GM18498 (cell line): ENCODE measurements at regions not wholly inside any gene's neighbourhood (a gene's known extent, or its start where the extent isn't known, plus 50 kb on each side); places are given as distances from the start of the nearest gene placed in this dataset.
"Not testable (repeated sequence)": the region's sequence is repeated elsewhere in the genome, so short reads cannot be mapped to it uniquely, and the experiment has no call there.

Experiments
- ATAC-seq: cut with Tn5 transposase; IDR thresholded peaks from one replicate; pipeline ENCODE4 v1.9.1; 2021; ENCODE audit warnings: mild to moderate bottlenecking, moderate library complexity; ENCODE audit not compliant: unreplicated experiment

GRCh38 chr6:19892260-19892659 lies 55.1 kb downstream of the ID4 start:
- no peak for ATAC-seq

DNA sequence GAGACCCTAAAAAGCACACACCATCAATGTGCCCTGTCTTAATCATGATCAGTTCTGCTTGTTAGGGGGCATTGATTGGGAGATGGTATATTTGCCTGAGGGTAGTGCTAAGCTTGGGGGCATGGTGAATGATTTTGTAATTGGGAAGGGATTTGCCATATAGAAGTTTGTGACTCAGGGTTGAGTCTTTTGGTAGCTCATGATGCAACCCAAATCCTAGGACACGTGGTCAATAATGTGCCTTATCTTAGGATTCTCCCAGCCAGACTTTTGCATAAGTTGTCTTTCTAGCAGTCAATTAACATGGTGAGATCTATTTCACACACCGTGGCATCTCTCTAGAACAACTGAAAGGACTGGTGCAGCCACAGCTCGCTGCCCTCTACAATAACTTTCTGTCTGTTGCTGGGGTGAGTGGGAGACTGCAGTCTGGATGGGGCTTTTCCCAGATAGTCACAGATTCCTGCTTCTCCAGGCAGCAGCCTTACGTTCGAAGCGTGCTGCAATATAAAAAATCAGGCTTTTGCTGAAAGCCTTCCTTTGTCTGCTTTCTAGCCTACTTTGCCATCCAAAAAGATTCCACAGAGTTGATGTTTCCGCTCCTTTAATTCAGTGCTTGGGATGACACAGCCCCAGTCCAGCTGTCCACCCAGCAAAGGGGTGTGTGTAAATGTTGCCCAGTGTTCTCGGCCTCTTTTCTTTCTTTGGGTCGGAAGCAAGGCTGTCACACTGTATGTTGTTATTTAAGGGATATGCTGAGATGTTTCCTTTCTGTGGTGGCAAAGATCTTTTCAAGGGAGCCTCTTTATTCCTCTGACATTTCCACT lies 58.9 kb downstream of the ID4 start:
- ATAC-seq = no peak

DNA sequence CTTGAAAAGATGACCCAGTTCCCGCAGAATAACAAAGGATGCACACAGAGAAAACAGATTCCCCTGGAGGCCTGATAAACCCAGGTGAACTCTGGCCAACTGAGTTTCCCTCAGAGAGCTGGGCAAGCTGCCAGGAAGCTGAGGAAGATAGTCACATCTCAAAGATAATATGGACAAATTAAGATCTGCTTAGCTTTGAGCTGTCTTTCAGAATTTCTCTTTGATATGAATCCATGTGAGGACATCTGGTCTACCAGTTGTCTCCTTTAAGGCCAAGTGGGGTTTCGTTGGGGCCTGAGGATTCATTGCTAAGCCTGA lies 59.5 kb downstream of the ID4 start:
- no peak for ATAC-seq

GRCh38 chr6:19898141-19898740 lies 61.1 kb downstream of the ID4 start:
- ATAC-seq = no peak

GRCh38 chr6:19902201-19902600 lies 65.0 kb downstream of the ID4 start:
- ATAC-seq = no peak

DNA sequence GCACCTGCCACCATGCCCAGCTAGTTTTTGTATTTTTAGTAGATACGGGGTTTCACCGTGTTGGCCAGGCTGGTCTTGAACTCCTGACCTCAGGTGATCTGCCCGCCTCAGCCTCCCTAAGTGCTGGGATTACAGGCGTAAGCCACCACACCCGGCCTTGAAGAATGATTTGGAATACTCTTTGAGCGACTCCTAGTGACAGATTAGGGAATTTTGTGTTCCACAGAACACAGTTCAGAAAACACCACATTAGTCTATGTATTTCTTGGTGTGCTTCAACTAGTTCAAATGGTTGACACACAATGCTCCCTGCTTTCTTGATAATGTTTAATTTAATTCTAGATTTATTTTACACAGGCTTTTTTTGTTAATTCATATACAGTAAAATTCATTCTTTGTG lies 67.2 kb downstream of the ID4 start:
- ATAC-seq = not testable (repeated sequence)

GRCh38 chr6:19905584-19905983 lies 68.4 kb downstream of the ID4 start:
- ATAC-seq = no peak

DNA sequence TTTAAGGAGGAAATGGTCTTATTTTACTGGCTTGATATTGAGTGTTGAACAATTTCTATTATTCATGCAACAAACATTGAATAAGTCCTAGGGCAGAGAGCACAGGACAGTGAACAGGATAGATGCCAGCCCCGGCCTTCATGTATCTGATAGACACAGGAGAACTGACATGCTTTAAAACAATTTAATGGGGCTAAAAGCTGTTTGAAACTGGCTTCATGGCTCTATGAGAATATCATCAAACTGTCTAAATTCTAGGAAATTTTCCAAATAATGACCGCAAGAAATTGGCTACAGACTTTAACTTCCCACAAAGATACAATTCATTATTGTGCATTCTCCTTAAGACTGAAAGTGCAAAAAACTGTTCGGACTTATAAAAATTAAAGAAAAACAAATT lies 69.0 kb downstream of the ID4 start:
- ATAC-seq = no peak

- ATAC-seq = no peak
Measured at GRCh38 chr6:19911223-19911622, 74.1 kb downstream of the ID4 start.

- ATAC-seq = no peak
Measured at GRCh38 chr6:19918436-19918835, 81.3 kb downstream of the ID4 start.

DNA sequence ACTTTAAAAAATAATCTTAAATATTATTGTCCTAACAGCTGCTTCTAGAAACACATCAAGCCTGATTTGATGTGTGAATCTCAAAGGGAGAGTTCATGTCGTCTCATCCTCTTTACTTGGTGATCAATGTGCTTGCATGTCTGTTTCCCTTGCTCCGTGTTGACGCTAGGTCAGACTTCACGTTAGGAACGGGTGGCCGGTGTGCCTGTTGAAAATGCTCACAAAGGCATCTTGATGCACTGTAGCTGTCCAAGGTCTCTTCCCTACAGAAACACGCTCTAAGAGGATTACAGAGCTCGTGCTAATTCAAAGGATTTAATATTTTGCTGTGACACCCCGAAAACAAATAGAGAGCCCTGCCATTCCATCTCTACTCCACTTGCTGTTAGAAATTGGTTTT lies 84.6 kb downstream of the ID4 start:
- no peak for ATAC-seq

DNA sequence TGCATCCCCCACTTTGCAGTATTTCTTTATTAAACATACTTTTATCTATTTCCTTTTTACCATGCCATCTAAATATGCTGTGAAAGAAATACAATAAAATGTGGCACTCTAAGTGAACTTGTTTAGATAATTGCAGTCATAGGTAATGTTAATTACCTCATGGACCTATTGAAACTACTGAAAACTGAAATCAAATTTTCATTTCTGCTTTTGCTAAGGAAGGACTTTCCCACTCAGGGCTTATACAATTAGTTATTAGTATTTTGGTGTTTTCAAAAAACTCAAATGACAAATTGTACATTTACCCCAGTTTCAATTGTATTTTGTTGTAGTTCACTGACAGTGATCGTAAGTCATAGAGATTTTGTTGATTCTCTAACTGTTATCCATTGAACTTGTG lies 88.4 kb downstream of the ID4 start:
- no peak for ATAC-seq

GRCh38 chr6:19928461-19928860 lies 91.3 kb downstream of the ID4 start:
- ATAC-seq = no peak

GRCh38 chr6:19929312-19929711 lies 92.1 kb downstream of the ID4 start:
- no peak for ATAC-seq

GRCh38 chr6:19934996-19935591 lies 97.9 kb downstream of the ID4 start:
- no peak for ATAC-seq

- not testable (repeated sequence) for ATAC-seq
Measured at GRCh38 chr6:19939321-19939720, 102.2 kb downstream of the ID4 start.

- ATAC-seq = not testable (repeated sequence)
Measured at GRCh38 chr6:19939926-19940325, 102.8 kb downstream of the ID4 start.

DNA sequence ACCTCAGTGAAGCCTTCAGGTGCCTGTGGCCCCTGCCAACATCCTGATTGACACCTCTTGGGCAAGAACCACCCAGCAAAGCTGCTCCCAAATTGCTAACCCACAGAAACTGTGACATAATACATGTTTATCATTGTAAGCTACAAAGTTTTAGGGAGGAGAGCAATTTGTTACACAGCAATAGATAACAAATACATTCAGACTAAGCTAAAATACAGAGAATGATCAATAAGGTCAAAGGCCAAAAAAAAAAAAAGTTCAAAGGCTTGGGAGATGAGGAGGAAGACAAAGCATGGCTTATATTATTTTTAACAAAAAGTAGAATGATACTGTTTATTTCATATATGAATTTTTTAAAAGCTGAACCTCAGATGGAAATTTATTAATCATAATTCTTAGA lies 105.9 kb downstream of the ID4 start:
- ATAC-seq = no peak

DNA sequence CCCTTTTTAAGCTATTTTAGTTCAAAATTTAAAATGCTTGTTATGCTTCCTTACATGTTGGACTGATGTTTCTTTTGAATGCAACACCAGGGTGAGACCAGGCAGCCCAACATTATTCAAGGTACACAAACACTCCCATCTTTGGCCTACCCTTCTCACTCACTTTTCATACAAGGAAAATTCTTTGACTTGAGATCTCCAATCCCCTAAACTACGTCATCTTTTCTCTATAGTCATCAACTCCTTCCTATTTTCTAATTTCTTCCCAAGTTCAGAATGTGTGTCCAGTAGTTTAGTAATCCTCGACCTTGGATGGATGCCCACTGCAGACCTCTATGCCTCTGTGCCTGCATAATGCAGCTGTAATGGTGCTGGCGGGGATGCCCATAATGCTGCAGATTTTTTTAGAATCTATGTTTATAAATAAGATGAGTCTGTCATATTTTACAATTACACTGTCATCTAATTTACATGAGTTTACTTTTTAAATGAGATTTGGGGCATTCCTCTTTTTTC lies 108.7 kb downstream of the ID4 start:
- ATAC-seq = no peak

GRCh38 chr6:19949155-19949554 lies 112.0 kb downstream of the ID4 start:
- no peak for ATAC-seq

GRCh38 chr6:19964115-19964514 lies 126.9 kb downstream of the ID4 start:
- no peak for ATAC-seq

DNA sequence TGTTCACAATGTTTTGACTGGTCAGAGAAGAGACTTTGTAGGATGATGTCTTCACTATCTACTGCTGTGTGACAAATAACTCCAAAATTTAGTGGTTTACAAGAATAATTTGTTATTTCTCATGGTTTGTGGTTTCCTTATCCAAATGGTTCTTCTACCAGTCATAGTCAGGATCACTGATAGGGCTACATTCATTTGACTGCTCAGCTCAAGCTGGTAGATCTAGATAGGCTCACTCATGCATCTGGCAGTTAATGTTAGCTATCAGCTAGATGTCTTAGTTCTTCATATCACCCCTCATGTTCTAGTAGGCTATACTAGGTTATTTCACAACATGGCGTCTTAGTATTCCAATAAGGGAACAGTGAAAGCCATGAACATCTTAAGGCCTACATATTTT lies 131.0 kb downstream of the ID4 start:
- ATAC-seq = no peak
